ENCODE measurements at regions not wholly inside any gene's neighbourhood (a gene's known extent, or its start where the extent isn't known, plus 50 kb on each side); places are given as distances from the start of the nearest gene placed in this dataset.

DNA sequence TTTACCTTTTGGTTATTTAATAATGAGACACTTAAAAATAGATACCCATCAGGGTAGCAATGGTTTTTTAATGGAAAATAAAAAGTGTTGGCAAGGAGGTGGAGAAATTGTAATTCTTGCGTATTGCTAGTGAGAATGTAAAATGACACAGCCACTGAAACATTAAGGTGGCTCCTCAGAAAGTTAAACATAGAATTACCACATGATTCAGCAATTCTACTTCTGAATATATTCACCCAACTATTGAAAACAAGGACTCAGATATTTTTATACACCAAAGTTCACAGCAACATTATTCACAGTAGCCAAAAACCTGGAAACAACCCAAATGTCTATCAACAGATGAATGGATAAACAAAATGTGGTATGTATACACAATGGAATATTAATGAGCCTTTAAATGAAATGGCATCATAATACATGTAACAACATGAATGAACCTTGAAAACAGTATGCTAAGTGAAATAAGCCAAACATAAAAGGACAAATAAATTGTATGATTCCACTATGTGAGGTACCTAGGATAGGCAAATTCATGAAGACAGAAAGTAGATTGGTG is 163.5 kb downstream of the IMPG2 start:
- Histone ChIP-seq H3K36me3 (no peaks in the 10 kb centered on the region), H3K27ac (no peak overlapping the region), H3K9me3 (no peaks in the 10 kb centered on the region), H3K4me1 (peaks cover 0 to 6% of the 10 kb centered on the region in 2 donors), H3K27me3 (no peaks in the 10 kb centered on the region), H3K4me3 (replicated peaks in 1 of 3) (no peak overlapping the region)
- WGBS, 2 donors, result 92 to 96% methylated on average over 1 of the region's 1 CpG
- no peak for DNase-seq
- intact Hi-C loops (cut with DNase I), result no loop called here
- TF ChIP-seq POLR2A (IDR thresholded peaks at IDR 0.05), result no peak
- TF ChIP-seq CTCF (IDR thresholded peaks at IDR 0.05), result no peak

GRCh38 chr3:101155825-101156224 is 162.6 kb upstream of the ABI3BP start:
- H3K27ac ChIP-seq, result no peak overlapping the region
- intact Hi-C loops (cut with DNase I), result no loop called here
- H3K4me3 ChIP-seq (replicated peaks in 1 of 3), result no peak overlapping the region
- DNase-seq, result peak; percentile 3 to 17
- no peak for TF ChIP-seq POLR2A (IDR thresholded peaks at IDR 0.05)
- TF ChIP-seq CTCF (IDR thresholded peaks at IDR 0.05), result no peak
- H3K9me3 ChIP-seq, result no peaks in the 10 kb centered on the region
- H3K4me1 ChIP-seq, result peaks cover 0 to 6% of the 10 kb centered on the region in 2 donors
- no peaks in the 10 kb centered on the region for H3K27me3 ChIP-seq
- no peaks in the 10 kb centered on the region for H3K36me3 ChIP-seq

- no peak overlapping the region for H3K27ac ChIP-seq
- DNase-seq, result no peak
- H3K4me1 ChIP-seq, result peaks cover 0 to 6% of the 10 kb centered on the region in 2 donors
- TF ChIP-seq CTCF (IDR thresholded peaks at IDR 0.05), result no peak
- TF ChIP-seq POLR2A (IDR thresholded peaks at IDR 0.05), result no peak
- H3K27me3 ChIP-seq, result no peaks in the 10 kb centered on the region
- WGBS, 2 donors, result 92% methylated on average over 2 of the region's 2 CpGs
- H3K9me3 ChIP-seq, result no peaks in the 10 kb centered on the region
- H3K4me3 ChIP-seq (replicated peaks in 1 of 3), result no peak overlapping the region
- no peaks in the 10 kb centered on the region for H3K36me3 ChIP-seq
- intact Hi-C loops (cut with DNase I), result no loop called here
Measured at GRCh38 chr3:101154401-101154800, 161.2 kb upstream of the ABI3BP start.

DNA sequence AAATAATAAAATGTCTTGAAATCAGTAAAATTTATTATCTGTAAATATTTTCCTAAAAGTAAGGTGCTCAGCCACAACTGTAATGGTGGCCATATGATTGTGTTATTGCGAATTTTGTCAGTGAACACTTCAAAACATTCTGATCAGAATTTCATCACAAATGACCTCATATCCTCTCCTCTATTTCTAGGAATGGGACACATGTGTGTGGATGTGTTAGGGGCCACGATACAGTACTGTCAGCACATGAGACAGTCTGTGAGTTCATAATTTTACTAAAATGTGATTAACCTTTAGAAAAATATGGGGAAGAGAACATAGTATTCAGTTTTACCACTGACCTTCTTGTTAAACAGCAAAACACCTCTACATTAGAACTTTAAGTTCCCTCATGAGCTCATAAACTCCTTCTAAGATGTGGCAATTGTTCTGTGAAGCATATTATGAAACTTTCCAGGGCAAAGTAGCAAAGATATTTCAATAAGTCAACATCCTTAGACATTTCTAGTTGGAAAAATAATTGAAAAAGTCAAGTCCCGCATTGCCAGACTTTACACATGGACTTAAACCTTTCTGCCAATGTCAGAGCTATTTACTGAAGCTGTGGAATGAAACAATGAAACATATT is 158.2 kb upstream of the ABI3BP start:
- H3K36me3 ChIP-seq, result no peaks in the 10 kb centered on the region
- H3K4me1 ChIP-seq, result peaks cover 0 to 6% of the 10 kb centered on the region in 2 donors
- H3K27me3 ChIP-seq, result no peaks in the 10 kb centered on the region
- 84 to 88% methylated on average over 3 of the region's 3 CpGs for WGBS, 2 donors
- no peaks in the 10 kb centered on the region for H3K9me3 ChIP-seq
- TF ChIP-seq CTCF (IDR thresholded peaks at IDR 0.05), result no peak
- H3K27ac ChIP-seq, result no peak overlapping the region
- no peak overlapping the region for H3K4me3 ChIP-seq (replicated peaks in 1 of 3)
- no peak for DNase-seq
- intact Hi-C loops (cut with DNase I), result no loop called here

- no peak overlapping the region for H3K27ac ChIP-seq
- intact Hi-C loops (cut with DNase I), result no loop called here
- 62 to 64% methylated on average over 2 of the region's 2 CpGs for WGBS, 2 donors
Measured at GRCh38 chr3:101150504-101150903, 157.3 kb upstream of the ABI3BP start.

More at GRCh38 chr3:101150504-101150903, 157.3 kb upstream of the ABI3BP start:
- Histone ChIP-seq H3K27me3 (no peaks in the 10 kb centered on the region), H3K36me3 (no peaks in the 10 kb centered on the region), H3K4me1 (peaks cover 0 to under 1% of the 10 kb centered on the region in 2 donors), H3K9me3 (no peaks in the 10 kb centered on the region), H3K4me3 (replicated peaks in 1 of 3) (no peak overlapping the region)
- no peak for TF ChIP-seq POLR2A (IDR thresholded peaks at IDR 0.05)
- no peak for TF ChIP-seq CTCF (IDR thresholded peaks at IDR 0.05)
- DNase-seq, result no peak

Measured in thyroid gland (tissue), 4 donors.